Endothelial cell (in vitro differentiated cells): ENCODE measurements at regions not wholly inside any gene's neighbourhood (a gene's known extent, or its start where the extent isn't known, plus 50 kb on each side); places are given as distances from the start of the nearest gene placed in this dataset.

Experiments
- DNase-seq: peaks from one replicate; pipeline ENCODE4 v3.0.0; 2021; ENCODE audit warnings: low spot score
- H3K27ac Mint-ChIP-seq: one replicate; pipeline ENCODE4 v1.8.0; 2021; ENCODE audit warnings: mixed read lengths, inconsistent platforms; ENCODE audit not compliant: unreplicated experiment
- H3K27me3 Mint-ChIP-seq: one replicate; pipeline ENCODE4 v1.8.0; 2021; ENCODE audit warnings: mild to moderate bottlenecking, moderate library complexity, mixed read lengths, inconsistent platforms; ENCODE audit not compliant: unreplicated experiment
- H3K36me3 Mint-ChIP-seq: one replicate; pipeline ENCODE4 v1.8.0; 2021; ENCODE audit warnings: mild to moderate bottlenecking, low read depth, mixed read lengths, inconsistent platforms; ENCODE audit not compliant: unreplicated experiment
- H3K4me1 Mint-ChIP-seq: one replicate; pipeline ENCODE4 v1.8.0; 2021; ENCODE audit warnings: mild to moderate bottlenecking, mixed read lengths, inconsistent platforms; ENCODE audit not compliant: unreplicated experiment
- H3K4me3 Mint-ChIP-seq: one replicate; pipeline ENCODE4 v1.8.0; 2021; ENCODE audit warnings: mild to moderate bottlenecking, mixed read lengths, inconsistent platforms; ENCODE audit not compliant: unreplicated experiment
- H3K9me3 Mint-ChIP-seq: one replicate; pipeline ENCODE4 v1.8.0; 2021; ENCODE audit warnings: mixed read lengths, inconsistent platforms; ENCODE audit not compliant: unreplicated experiment
- TF ChIP-seq, protein P1 (sequence below): fragments of 200-600 bp; sonication (generic); IDR thresholded peaks from one replicate; pipeline ENCODE4 v1.5.0; 2021; ENCODE audit warnings: antibody characterized with exemption; ENCODE audit not compliant: unreplicated experiment

DNA sequence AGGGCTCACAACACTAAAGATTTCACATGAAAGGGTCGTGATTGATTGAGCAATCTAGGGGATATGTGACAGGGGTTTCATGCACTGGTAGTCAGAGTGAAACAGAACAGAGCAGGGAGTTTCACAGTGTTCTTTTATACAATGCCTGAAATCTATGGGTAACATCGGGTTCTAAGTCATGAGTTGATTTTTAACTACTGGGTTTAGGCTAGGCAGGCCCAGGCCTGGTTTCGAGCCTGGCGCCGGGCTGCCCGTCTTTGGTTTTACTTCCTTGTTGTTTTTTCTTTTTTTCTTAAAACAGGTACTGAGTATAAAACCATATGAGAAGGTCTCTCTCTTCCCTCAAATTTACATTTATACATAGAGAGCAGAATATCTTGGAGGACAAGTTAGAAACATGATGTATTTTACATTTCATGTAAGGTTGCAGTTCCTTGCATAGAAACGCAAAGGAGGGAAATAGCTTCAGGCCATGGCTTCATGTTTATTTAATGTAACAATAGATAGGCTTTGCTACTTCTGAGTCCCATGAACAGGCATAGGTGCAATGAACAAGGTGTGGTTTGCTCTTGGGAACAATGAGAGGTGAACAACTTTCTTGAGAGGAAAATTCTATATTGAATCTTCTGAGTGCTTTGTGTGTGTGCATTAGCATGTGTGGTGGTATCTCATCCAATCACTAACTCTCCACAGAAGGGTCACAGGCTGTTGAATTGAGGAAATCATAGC lies 128.9 kb upstream of the RXFP2 start:
- Mint-ChIP-seq H3K4me3 (no peak overlapping the region), H3K9me3 (no peaks in the 10 kb centered on the region)

DNA sequence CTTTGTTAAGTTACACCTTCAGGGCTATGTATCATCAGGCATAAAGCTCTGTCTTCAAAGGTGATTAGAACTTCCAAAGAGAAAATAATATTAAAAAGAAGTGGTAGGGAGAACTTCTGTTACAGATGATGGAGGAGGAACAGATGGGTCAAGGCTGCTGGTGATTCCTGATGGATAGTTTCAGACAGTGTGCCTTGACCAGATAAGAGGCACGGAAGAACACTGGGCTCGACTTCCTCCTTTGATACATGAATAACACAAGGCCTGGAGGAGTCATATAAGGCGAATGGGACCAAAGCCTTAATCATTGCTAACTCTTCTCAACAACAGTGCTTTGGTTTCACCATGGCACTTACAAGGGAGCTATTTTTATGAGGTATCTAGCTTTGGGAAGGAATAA lies 128.1 kb upstream of the RXFP2 start:
- Mint-ChIP-seq H3K4me3 (no peak overlapping the region), H3K4me1 (no peaks in the 10 kb centered on the region), H3K36me3 (no peaks in the 10 kb centered on the region), H3K27ac (no peak overlapping the region), H3K27me3 (no peaks in the 10 kb centered on the region), H3K9me3 (no peaks in the 10 kb centered on the region)
- no peak for DNase-seq
- TF ChIP-seq, protein P1, sequence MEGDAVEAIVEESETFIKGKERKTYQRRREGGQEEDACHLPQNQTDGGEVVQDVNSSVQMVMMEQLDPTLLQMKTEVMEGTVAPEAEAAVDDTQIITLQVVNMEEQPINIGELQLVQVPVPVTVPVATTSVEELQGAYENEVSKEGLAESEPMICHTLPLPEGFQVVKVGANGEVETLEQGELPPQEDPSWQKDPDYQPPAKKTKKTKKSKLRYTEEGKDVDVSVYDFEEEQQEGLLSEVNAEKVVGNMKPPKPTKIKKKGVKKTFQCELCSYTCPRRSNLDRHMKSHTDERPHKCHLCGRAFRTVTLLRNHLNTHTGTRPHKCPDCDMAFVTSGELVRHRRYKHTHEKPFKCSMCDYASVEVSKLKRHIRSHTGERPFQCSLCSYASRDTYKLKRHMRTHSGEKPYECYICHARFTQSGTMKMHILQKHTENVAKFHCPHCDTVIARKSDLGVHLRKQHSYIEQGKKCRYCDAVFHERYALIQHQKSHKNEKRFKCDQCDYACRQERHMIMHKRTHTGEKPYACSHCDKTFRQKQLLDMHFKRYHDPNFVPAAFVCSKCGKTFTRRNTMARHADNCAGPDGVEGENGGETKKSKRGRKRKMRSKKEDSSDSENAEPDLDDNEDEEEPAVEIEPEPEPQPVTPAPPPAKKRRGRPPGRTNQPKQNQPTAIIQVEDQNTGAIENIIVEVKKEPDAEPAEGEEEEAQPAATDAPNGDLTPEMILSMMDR = no peak

More for the DNA sequence above, 128.9 kb upstream of the RXFP2 start:
- TF ChIP-seq, protein P1 = no peak
- Mint-ChIP-seq H3K36me3 (no peaks in the 10 kb centered on the region), H3K27me3 (no peaks in the 10 kb centered on the region), H3K4me1 (no peaks in the 10 kb centered on the region), H3K27ac (no peak overlapping the region)
- DNase-seq = no peak

DNA sequence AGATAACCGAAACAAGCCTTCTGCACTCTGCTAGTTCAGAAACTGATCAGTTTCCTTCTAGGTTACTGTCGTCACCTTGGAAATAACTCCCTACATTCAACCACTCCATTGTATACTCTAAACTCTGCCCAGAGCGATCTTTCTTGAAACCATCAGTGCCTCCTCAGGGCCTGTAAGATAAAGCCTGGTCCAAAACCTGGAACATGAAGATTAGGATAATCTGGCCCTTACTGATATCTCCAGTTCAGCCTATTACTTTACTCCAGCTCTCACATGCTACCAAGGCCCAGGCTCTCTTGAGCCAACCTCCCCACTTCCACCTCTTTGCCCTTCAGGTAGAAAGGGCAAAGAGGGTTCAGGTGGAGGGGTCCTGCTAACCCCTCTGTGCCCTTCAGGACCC lies 125.3 kb upstream of the RXFP2 start:
- no peak overlapping the region for H3K4me3 Mint-ChIP-seq
- H3K36me3 Mint-ChIP-seq = no peaks in the 10 kb centered on the region
- no peak overlapping the region for H3K27ac Mint-ChIP-seq
- no peaks in the 10 kb centered on the region for H3K9me3 Mint-ChIP-seq
- TF ChIP-seq, protein P1 = no peak
- no peaks in the 10 kb centered on the region for H3K4me1 Mint-ChIP-seq
- H3K27me3 Mint-ChIP-seq = no peaks in the 10 kb centered on the region
- no peak for DNase-seq

DNA sequence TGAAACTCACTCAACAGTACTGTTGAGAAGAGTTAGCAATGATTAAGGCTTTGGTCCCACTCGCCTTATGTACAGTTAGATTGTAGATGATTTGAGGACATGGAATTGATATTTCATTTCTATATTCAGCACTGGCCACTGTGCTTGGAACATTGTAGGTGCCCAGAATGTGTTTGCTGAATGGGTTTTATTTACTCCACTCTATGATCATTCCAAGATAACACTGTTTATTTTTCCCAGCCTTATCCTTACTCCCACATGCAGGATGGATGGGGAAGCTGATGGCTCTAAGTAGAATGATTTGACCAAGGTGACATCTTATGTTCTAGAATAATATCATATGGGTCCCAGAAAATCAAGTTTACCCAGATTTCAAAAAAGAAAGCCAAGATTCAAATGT lies 124.6 kb upstream of the RXFP2 start:
- TF ChIP-seq, protein P1 = no peak

DNA sequence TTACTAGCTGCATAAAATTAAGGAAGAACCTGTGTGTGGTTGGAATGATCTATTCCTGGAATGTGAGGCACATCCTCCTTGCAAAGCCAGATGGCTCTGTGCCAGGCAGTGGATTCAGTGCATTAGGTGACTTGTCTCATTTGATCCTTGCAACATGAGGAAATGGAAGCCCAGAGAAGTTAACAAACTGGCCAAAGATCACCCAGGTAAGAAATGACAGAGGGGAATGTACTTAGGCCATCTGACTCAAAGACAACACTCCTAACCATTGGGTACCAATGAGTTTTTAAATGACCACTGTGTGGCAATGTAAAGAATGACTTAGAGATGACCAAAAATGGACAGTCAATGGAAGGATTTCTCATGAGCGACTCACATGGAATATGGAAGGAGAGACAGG lies 114.2 kb upstream of the RXFP2 start:
- no peaks in the 10 kb centered on the region for H3K27me3 Mint-ChIP-seq
- H3K36me3 Mint-ChIP-seq = no peaks in the 10 kb centered on the region
- H3K4me3 Mint-ChIP-seq = no peak overlapping the region
- TF ChIP-seq, protein P1 = no peak
- peaks cover 6% of the 10 kb centered on the region for H3K4me1 Mint-ChIP-seq
- H3K27ac Mint-ChIP-seq = no peak overlapping the region
- no peaks in the 10 kb centered on the region for H3K9me3 Mint-ChIP-seq
- DNase-seq = no peak

More for the DNA sequence above, 124.6 kb upstream of the RXFP2 start:
- no peak overlapping the region for H3K27ac Mint-ChIP-seq
- no peaks in the 10 kb centered on the region for H3K27me3 Mint-ChIP-seq
- H3K36me3 Mint-ChIP-seq = no peaks in the 10 kb centered on the region
- H3K4me3 Mint-ChIP-seq = no peak overlapping the region
- H3K9me3 Mint-ChIP-seq = no peaks in the 10 kb centered on the region
- no peak for DNase-seq
- no peaks in the 10 kb centered on the region for H3K4me1 Mint-ChIP-seq
